ENCODE measurements at regions not wholly inside any gene's neighbourhood (a gene's known extent, or its start where the extent isn't known, plus 50 kb on each side); places are given as distances from the start of the nearest gene placed in this dataset.
"Not testable (repeated sequence)": the region's sequence is repeated elsewhere in the genome, so short reads cannot be mapped to it uniquely, and the experiment has no call there.

DNA sequence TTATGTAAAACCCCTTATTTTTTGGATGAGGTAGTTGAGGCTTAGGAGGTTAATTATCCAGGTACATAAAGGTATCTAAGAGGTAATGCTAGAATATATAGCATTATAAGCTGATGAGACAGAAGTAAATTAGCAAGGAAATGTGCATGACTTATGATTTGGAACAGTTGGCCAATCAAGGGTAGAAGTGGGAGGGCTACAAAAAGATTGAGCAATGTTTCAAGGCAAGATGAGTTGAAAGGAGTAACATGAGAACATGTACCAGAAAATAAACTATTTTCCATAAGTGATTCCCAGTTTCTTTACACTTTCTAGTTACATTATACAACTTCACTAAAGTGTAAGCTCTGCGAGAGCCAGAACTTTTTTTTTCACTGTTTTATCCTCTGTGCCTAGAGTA is 290.9 kb downstream of the LRIG3 start:
- DNase-seq (ENCODE audit: extremely low read depth in 1 of 11, low read depth in 9 of 11, low spot score in 4 of 11) = no peak

DNA sequence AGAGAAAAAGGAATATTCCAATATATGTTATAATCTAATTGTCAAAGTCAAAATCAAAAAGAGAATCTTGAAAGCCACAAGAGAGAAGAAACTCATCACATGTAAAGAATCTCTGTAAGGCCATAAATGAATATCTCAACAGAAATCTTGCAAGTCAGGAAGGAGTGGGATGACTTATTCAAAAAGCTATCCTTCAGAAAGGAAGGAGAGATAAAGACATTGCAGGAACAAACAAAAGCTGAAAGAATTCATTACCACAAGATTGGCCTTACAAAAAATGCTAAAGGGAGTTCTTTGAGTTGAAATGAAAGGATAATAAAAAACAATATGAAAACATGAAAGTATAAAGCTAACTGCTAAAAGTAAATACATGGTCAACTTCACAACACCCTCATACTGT is 286.8 kb downstream of the LRIG3 start:
- DNase-seq (ENCODE audit: extremely low read depth in 1 of 11, low read depth in 9 of 11, low spot score in 4 of 11) = no peak

DNA sequence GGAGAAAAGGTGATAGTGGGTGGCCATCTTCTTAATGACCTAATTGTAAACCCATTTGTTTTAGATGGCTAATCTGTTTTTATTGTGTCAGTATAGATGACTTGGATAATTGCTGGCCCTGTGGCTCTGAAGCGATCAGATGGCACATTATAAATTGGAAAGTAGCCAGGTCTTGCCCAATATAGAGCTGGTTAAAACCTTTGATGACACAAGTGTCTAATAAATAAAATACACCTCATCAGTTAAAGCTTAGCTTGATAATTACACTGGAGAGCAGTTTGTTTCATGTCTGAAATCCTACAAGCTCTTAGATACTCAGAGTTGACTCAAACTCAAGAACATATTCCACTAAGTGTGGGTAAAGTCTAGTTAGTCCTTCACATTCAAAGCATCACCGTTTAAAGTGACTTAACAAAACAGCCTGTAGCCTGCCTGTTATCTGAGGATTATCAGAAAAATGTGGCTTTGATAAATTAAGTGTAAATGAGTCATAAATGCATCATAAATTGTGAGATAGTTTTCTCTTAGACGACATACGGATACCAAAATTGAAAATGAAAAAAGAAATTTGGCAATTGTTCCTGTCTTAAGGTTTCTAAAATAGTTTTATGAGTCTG is 280.9 kb downstream of the LRIG3 start:
- DNase-seq (ENCODE audit: extremely low read depth in 1 of 11, low read depth in 9 of 11, low spot score in 4 of 11) = no peak

DNA sequence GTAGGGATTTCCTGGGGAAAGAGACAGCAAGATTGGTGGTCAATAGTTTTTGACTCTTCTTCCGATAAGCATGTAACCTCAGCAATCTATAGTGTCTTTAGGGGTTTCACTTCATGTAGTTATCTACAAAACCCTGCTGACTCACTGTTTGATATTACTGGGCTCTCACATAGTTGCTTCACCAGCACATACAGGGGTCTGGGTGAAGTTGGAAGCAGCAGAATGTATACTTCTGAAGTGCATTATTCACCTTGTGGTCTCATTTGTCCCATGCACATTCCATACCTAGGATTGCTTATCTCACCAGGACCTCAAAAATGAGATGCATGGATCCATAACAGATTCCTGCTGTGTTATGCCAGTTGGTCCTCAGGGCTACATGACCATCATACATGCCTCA is 280.0 kb downstream of the LRIG3 start:
- DNase-seq (ENCODE audit: extremely low read depth in 1 of 11, low read depth in 9 of 11, low spot score in 4 of 11) = no peak

DNA sequence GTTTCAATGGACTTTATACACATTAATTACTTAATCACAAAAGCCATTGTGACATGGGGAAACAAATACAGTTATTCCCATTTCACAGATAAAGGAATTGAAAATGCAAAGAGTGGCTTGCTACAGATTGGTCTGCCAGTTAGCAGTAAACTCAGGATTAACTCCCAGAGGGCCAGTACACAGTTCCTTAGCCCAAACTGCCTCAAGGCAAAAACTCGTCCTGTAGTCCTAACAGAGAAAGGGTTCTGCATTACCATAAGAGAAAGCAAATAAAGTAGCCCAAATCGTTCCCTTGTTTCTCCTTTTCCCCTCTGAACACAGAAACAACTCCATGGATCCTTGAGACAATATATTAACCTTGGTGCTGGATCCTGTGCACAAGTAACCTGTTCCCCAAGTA is 274.4 kb downstream of the LRIG3 start:
- DNase-seq (ENCODE audit: extremely low read depth in 1 of 11, low read depth in 9 of 11, low spot score in 4 of 11) = no peak

DNA sequence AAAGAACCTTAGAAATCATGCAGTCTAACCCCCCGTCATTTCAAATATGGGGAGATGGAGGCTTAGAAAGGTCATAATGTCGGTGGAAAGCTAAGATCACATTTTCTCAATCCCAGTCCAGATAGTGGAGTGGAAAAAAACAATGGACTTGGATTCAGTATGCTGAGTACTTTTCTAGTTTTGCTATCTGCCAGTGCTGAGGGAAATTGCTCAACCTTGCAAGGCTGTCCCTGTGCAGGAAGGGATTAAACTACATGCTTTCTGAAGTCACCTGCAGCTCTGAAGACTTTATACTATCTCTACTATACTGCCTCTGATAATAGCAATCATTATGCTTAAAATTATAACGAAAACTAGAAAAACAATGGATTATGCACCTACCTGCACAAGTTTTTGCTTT is 272.8 kb downstream of the LRIG3 start:
- no peak for DNase-seq (ENCODE audit: extremely low read depth in 1 of 11, low read depth in 9 of 11, low spot score in 4 of 11)

DNA sequence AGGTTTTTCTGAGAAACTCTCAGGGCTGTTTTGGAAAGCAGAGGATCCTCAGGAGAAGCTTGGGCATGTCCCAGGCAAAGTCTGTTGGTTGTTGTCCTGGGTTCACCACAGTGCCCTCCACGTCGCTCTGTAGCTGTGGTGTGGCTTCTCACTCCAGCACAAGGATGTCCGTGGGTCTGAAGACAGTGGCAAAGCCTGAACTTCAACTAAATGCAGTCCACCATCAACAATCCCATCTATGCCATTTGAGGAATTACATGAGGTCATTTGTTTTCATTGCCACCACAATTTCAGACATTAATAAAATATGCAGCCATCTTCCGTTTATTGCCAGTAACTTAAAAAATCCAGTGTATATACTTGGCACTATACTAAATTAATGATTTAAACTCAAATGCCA is 272.1 kb downstream of the LRIG3 start:
- DNase-seq (ENCODE audit: extremely low read depth in 1 of 11, low read depth in 9 of 11, low spot score in 4 of 11) = no peak

DNA sequence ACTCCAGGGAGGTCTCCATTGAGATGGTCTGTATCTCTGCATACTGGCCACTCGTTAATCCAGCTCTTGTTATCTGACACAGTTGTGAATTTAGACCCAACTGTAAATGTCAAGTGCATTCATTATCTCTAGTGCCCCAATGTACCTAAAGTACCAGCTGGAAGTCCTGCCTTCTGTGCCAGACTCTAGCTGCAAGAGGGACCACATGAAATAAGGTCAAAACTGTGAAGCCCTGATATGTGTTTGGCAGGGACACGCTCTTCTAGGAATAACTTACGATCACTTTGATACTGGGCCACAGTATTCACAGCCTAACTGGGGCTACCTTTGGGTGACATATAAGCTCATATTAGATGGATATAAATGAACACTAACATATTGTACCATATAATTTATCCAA is 268.5 kb downstream of the LRIG3 start:
- DNase-seq (ENCODE audit: extremely low read depth in 1 of 11, low read depth in 9 of 11, low spot score in 4 of 11) = no peak

DNA sequence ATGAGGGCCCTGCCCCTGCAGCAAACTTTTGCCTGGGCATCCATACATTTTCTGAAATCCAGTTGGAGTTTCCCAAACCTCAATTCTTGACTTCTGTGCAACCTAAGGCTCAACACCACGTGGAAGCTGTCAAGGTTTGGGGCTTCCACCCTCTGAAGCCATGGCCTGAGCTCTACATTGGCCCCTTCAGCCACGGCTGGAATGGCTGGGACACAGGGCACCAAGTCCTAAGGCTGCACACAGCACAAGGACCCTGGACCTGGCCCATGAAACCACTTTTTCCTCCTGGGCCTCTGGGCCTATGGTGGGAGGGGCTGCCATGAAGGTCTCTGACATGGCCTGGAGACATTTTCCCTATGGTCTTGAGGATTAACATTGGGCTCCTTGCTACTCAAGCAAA is 266.3 kb downstream of the LRIG3 start:
- no peak for DNase-seq (ENCODE audit: extremely low read depth in 1 of 11, low read depth in 9 of 11, low spot score in 4 of 11)

DNA sequence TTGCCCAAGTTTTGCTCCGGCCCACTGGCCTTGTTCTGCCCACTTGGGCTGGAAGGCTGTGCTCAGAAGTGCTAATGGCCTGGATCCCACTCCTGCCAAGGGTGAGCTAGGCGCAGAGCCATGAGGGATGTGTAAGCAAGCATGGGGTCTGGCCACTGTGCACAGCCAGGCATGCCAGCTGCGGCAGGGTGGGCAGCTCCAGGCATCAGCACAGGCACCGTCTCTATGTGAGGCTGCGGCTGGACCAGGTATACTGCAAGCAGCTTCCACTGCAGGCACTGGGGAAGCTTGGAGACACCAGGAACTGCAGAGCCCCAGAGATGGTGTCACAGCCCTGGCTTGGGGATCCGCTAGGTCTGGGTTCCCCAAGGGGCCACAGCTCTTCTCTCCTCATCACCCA is 264.9 kb downstream of the LRIG3 start:
- no peak for DNase-seq (ENCODE audit: extremely low read depth in 1 of 11, low read depth in 9 of 11, low spot score in 4 of 11)

DNA sequence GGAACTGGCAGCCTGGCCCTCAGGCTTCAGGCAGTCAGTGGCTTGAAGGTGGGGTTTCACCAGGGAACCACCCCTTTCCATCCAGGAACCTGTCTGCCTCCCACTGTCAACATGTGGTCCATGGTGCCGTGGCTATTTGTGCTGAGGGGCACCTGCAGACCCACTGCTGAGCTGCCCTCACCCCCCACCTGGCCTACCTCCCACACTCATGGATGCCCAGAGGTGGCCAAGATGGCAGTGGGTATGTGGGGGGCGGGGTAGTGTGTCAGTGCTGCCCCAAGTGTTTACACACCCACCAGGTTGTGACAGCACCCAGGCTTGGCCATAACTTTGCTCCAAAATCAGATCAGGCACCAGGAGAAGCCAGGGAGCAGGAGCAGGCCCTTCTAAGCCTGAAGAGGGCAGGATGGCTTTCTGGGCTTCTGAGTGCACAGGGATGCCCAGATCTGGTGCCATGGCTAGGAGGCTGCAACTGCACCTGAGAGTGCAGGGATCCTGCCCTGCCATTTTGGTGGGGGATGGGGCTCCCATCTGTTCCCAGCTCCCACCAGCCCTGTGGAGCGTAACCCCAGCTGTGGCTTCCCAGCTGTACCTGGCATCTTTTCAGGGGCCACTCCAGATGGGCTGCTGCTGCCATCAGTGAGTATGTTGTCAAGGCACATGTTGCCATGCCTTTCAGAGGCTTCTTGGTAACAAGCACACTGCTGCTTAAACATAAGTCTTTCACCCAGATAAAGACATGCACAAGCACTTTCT is 263.9 kb downstream of the LRIG3 start:
- no peak for DNase-seq (ENCODE audit: extremely low read depth in 1 of 11, low read depth in 9 of 11, low spot score in 4 of 11)

DNA sequence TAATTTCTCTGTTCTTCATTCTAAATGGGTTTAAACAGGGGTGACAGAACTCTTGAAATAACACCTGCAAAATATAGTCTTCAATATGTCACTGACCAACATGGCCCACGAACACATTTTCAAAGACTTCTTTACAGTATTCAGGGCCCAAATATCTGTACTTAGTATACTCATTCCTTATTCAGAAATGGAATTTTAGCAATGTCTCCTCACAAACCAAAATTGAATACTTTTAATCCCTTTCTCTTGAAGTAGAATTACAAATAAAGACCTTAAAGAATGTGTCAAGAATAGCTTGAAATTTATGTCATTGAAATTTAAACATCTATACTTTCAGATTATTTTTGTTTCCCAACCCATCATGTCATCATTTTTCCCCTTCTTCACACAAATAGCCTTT is 263.1 kb downstream of the LRIG3 start:
- no peak for DNase-seq (ENCODE audit: extremely low read depth in 1 of 11, low read depth in 9 of 11, low spot score in 4 of 11)

DNA sequence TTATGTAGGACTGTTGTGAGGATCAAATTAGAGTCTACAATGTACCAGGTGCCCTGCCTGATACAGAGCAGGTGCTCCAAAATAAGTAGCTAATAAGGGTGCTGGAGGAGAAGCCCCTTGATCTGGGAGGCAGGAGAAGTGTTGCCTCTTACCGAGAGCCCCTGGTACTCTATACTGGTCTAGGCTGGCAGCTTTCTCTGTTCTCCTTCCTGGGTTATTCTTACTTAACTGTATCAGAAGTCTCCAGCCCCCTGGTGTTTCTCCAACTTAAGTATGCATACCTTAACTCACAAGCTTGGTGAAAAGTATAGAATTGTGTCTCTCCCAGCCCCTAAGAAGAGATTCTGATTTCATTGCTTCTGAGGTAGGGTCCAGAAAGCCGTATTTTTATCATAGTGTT is 254.9 kb downstream of the LRIG3 start:
- DNase-seq (ENCODE audit: extremely low read depth in 1 of 11, low read depth in 9 of 11, low spot score in 4 of 11) = no peak

DNA sequence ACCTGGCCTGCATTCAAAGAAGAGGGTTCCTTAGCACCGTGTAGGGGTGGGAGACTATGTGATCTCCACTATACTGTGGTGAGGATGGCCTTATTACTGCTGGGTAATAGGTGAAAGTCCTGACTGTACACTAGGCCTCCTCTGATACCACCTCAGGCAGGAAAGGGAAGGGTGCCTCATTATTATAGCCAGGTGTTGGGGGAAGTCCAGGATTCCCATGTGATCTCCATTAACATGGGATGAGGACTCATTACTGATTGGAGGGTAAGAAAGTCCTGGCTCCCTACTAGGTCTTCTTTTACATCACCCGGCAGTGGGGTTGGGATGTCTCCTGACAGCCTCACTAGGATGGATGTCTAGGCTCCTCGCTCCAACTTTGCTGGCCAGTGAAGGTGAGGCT is 252.1 kb downstream of the LRIG3 start:
- no peak for DNase-seq (ENCODE audit: extremely low read depth in 1 of 11, low read depth in 9 of 11, low spot score in 4 of 11)

DNA sequence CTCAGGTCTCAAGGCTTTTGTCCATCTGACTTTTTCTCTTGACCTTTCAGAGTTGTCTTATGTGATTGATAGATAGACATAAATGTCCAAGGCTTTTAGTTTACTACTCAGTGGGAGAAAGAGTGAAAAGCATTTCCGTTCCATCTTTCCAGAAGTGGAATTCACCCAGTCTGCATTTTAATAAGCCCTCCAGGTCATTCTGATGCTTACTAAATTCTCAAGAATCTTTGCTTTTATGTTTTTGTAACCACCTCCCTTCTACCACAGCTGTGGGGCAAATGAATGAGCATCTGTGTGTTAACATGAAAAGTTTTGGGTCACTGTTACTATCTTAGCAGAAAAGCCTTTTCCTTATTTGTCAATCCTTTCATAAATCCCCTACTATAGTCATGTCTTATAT is 251.4 kb downstream of the LRIG3 start:
- no peak for DNase-seq (ENCODE audit: extremely low read depth in 1 of 11, low read depth in 9 of 11, low spot score in 4 of 11)

DNA sequence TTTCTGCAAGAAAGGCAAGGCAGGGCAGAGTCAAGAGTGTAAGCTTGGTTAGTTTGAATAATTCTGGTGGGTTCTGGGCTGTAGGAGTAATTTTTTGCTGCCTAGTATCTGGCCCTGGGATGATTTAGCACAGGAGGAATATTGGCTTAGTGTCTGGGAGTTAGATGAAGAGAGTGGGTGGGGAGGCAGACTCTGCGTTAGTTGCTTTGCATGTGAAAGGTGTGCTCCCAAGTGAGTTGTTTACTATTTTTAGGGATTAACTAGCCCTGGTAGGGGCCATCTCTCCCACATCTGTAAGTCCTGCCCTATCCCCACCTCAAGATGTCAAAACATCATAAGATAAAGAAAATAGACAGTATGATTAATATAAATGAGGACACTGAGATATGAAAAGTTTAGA is 249.7 kb downstream of the LRIG3 start:
- DNase-seq (ENCODE audit: extremely low read depth in 1 of 11, low read depth in 9 of 11, low spot score in 4 of 11) = no peak

DNA sequence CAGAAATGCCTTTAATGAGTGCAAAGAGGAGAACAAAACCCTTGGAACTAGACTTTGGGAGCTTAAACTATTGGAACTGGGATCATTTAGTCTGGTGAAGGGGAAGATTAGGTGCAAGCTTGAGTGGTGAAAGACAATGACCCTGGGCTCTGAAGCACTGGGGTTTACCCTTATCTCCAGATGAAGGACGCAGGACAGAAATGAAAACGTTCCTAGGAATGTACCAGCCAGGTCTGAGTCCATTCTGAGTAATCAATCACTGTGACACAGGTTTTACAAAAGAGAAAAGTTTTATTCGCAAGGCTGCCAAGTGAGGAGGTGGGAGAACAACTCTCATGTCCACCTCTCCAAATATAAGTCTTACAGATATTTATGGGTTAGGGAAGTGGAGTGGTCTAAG is 249.1 kb downstream of the LRIG3 start:
- DNase-seq (ENCODE audit: extremely low read depth in 1 of 11, low read depth in 9 of 11, low spot score in 4 of 11) = no peak

DNA sequence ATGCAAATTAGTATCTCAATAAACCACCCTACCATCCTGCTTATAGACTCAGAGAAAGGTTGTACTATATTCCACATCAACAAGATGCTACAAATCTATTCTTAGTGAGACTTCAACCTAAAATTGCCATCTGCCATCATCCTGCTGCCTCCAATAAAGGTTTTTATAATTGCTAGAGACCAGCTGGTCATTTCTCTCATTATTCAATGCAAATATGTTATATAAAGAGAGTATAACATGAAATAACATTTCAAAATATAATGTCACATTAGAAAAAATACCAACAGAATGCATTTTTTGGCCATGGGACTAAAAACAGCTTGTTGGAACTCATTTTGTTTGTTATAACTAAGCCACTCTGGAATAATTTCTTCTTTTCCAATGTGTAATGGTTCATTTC is 247.3 kb downstream of the LRIG3 start:
- no peak for DNase-seq (ENCODE audit: extremely low read depth in 1 of 11, low read depth in 9 of 11, low spot score in 4 of 11)

DNA sequence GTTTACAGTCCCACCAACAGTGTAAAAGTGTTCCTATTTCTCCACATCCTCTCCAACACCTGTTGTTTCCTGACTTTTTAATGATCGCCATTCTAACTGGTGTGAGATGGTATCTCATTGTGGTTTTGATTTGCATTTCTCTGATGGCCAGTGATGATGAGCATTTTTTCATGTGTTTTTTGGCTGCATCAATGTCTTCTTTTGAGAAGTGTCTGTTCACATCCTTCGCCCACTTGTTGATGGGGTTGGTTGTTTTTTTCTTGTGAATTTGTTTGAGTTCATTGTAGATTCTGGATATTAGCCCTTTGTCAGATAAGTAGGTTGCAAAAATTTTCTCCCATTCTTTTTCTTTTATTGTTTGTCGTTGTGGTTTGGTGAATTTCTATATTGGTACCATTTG is 242.5 kb downstream of the LRIG3 start:
- not testable (repeated sequence) for DNase-seq (ENCODE audit: extremely low read depth in 1 of 11, low read depth in 9 of 11, low spot score in 4 of 11)

DNA sequence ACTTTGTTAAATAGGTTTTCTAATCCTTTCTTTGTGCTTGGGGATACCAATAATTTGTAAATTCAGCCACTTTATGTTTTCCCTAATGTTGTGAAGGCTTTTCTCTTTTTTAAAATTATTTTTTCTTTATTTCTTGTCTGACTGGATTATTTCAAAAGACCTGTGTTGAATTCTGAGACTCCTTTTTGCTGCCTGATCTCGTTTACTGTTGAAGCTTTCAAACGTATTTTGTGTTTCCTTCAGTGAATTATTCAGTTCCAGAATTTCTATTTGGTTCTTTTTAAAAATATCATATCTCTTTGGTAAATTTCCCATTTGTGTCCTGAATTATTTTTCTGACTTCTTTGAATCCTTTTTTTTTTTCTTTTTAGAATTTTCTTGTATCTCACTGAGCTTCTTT is 241.6 kb downstream of the LRIG3 start:
- no peak for DNase-seq (ENCODE audit: extremely low read depth in 1 of 11, low read depth in 9 of 11, low spot score in 4 of 11)

DNA sequence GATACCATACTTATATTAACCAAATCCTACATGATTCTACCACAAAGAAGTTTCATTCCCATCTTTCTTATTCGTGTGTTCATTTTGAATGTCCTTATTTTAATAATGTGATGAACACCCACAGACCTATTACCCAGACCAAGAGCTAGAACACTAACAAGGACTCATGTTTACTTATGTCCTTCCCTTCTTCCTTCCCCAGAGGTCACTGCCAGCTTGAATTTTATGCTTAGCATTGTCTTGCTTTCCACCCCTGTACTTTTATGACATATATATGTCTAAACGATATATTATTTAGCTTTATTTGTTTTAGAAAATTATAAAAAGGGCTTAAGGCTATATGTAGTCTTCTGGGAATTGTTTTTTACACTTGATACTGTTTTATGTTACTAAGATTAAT is 238.6 kb downstream of the LRIG3 start:
- DNase-seq (ENCODE audit: extremely low read depth in 1 of 11, low read depth in 9 of 11, low spot score in 4 of 11) = no peak
